ENCODE measurements at regions not wholly inside any gene's neighbourhood (a gene's known extent, or its start where the extent isn't known, plus 50 kb on each side); places are given as distances from the start of the nearest gene placed in this dataset.

DNA sequence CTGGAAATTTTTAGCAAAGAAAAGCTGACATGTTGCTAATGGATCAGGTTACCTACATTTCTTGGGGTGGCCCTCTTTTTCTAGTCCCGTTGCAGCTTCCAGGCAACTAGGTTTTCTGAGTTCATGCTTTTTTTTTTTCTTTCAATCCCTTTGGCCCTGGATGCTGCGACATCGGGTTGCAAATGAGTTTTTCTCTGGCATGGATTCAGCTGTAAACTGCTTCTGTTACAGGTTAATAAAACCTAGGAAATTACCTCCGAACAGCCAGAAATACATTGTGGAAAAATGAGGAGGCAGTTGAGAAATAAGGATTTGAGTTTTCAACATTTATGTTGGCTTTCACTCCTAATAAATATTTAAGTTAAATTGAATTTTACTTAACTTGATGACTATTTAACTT is 149.8 kb upstream of the MAF start:
- no peak overlapping the region for H3K27ac ChIP-seq (ENCODE audit: low read depth in 2 of 2, low read length in 2 of 2)
- no peaks in the 10 kb centered on the region for H3K27me3 ChIP-seq (ENCODE audit: control insufficient read depth in 2 of 2, insufficient read depth in 2 of 2, low read length in 2 of 2)
- no peaks in the 10 kb centered on the region for H3K4me1 ChIP-seq (ENCODE audit: control insufficient read depth in 2 of 2, insufficient read depth in 2 of 2, low read length in 2 of 2)
- no peaks in the 10 kb centered on the region for H3K9me3 ChIP-seq (ENCODE audit: control insufficient read depth in 2 of 2, low read length in 2 of 2)
- no peaks in the 10 kb centered on the region for H3K36me3 ChIP-seq (ENCODE audit: control insufficient read depth in 2 of 2, insufficient read depth in 2 of 2, low read length in 2 of 2)
- H3K9ac ChIP-seq (ENCODE audit: low read depth in 1 of 2, low read length in 2 of 2): no peak overlapping the region
- H3K4me3 ChIP-seq (ENCODE audit: low read length in 2 of 2): no peak overlapping the region

DNA sequence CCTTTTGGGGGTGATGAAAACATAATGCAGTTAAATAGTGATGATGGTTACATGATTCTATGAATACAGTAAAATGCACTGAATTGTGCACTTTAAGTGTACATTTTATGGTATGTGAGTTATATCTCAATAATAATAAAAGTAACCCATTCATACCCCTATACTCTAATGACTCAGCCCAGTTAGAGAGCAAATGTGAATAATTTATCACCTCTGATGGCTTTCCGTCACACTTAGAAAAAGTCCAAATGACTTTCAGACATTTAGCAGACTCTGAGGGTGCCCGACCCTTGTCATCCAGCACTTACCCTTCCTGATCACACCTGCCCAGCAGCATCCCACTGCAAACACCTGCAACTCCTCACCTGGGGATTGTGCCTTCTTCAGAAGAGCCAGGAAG is 148.1 kb upstream of the MAF start:
- no peaks in the 10 kb centered on the region for H3K4me1 ChIP-seq (ENCODE audit: control insufficient read depth in 2 of 2, insufficient read depth in 2 of 2, low read length in 2 of 2)
- H3K27ac ChIP-seq (ENCODE audit: low read depth in 2 of 2, low read length in 2 of 2): no peak overlapping the region
- H3K27me3 ChIP-seq (ENCODE audit: control insufficient read depth in 2 of 2, insufficient read depth in 2 of 2, low read length in 2 of 2): no peaks in the 10 kb centered on the region
- H3K36me3 ChIP-seq (ENCODE audit: control insufficient read depth in 2 of 2, insufficient read depth in 2 of 2, low read length in 2 of 2): no peaks in the 10 kb centered on the region
- no peak overlapping the region for H3K4me3 ChIP-seq (ENCODE audit: low read length in 2 of 2)
- H3K9ac ChIP-seq (ENCODE audit: low read depth in 1 of 2, low read length in 2 of 2): no peak overlapping the region
- no peaks in the 10 kb centered on the region for H3K9me3 ChIP-seq (ENCODE audit: control insufficient read depth in 2 of 2, low read length in 2 of 2)

DNA sequence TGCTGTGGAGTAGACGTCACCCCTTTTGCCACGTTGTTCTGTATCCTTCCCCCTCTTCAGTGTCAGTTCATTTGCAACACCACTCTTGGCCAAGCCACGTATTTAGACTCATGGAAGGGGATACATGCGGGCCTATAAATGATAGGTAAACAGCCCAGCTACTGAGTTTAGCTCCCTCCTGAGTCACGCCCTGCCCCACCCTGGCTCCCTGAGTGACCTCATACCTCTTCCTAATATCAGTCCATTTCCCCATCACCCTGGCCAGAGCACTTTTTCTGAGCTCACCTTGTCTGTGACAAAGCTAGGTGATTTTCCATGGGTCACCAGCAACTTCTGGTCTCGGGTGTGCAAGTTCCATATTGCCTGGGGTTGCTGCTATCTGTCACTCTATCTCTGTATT is 147.2 kb upstream of the MAF start:
- Histone ChIP-seq H3K9me3 (ENCODE audit: control insufficient read depth in 2 of 2, low read length in 2 of 2) (no peaks in the 10 kb centered on the region), H3K9ac (ENCODE audit: low read depth in 1 of 2, low read length in 2 of 2) (no peak overlapping the region), H3K27me3 (ENCODE audit: control insufficient read depth in 2 of 2, insufficient read depth in 2 of 2, low read length in 2 of 2) (no peaks in the 10 kb centered on the region), H3K27ac (ENCODE audit: low read depth in 2 of 2, low read length in 2 of 2) (no peak overlapping the region), H3K4me1 (ENCODE audit: control insufficient read depth in 2 of 2, insufficient read depth in 2 of 2, low read length in 2 of 2) (no peaks in the 10 kb centered on the region), H3K36me3 (ENCODE audit: control insufficient read depth in 2 of 2, insufficient read depth in 2 of 2, low read length in 2 of 2) (no peaks in the 10 kb centered on the region), H3K4me3 (ENCODE audit: low read length in 2 of 2) (no peak overlapping the region)

DNA sequence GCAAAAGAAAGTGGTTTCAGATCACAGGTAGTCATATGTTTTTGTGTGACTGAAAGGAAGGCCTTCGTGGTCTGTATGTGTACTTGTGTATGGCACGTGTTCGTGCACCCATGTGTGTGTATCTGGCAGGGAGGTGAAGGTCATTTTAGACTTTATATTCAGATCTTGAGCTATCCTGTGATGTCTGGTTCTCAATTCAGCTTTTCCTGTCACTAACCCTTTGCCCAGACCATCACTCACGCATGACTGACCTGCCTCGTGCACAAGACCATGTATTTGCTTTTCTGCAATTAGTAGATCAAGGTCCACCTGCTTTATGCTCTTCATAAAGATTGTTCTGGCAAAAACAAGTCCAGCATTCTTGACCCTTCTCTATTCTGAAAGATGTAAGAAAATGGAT is 139.7 kb upstream of the MAF start:
- Histone ChIP-seq H3K4me1 (ENCODE audit: control insufficient read depth in 2 of 2, insufficient read depth in 2 of 2, low read length in 2 of 2) (no peaks in the 10 kb centered on the region), H3K9me3 (ENCODE audit: control insufficient read depth in 2 of 2, low read length in 2 of 2) (no peaks in the 10 kb centered on the region), H3K27ac (ENCODE audit: low read depth in 2 of 2, low read length in 2 of 2) (no peak overlapping the region), H3K27me3 (ENCODE audit: control insufficient read depth in 2 of 2, insufficient read depth in 2 of 2, low read length in 2 of 2) (no peaks in the 10 kb centered on the region), H3K9ac (ENCODE audit: low read depth in 1 of 2, low read length in 2 of 2) (no peak overlapping the region), H3K4me3 (ENCODE audit: low read length in 2 of 2) (no peak overlapping the region), H3K36me3 (ENCODE audit: control insufficient read depth in 2 of 2, insufficient read depth in 2 of 2, low read length in 2 of 2) (no peaks in the 10 kb centered on the region)

DNA sequence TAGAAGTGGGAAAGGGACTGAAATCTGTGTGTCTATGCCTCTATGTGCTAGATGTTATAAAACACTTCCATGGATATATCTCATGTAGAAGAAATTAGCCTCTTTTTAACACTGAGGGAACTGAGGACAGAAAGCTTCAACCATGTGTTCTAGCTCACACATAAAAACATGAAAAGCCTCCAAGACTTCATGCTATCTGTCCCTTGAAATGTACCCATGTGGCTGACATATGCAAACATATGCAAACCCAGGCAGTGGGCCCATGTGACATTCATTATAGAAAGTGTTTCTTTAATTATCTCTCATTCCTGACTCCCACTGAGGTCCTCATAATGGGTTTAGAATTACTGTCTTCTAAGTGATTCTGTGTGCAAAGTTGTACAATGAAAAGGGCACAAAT is 134.7 kb upstream of the MAF start:
- H3K9me3 ChIP-seq (ENCODE audit: control insufficient read depth in 2 of 2, low read length in 2 of 2): no peaks in the 10 kb centered on the region
- no peaks in the 10 kb centered on the region for H3K4me1 ChIP-seq (ENCODE audit: control insufficient read depth in 2 of 2, insufficient read depth in 2 of 2, low read length in 2 of 2)
- no peak overlapping the region for H3K27ac ChIP-seq (ENCODE audit: low read depth in 2 of 2, low read length in 2 of 2)
- H3K9ac ChIP-seq (ENCODE audit: low read depth in 1 of 2, low read length in 2 of 2): no peak overlapping the region
- H3K27me3 ChIP-seq (ENCODE audit: control insufficient read depth in 2 of 2, insufficient read depth in 2 of 2, low read length in 2 of 2): no peaks in the 10 kb centered on the region
- no peak overlapping the region for H3K4me3 ChIP-seq (ENCODE audit: low read length in 2 of 2)
- H3K36me3 ChIP-seq (ENCODE audit: control insufficient read depth in 2 of 2, insufficient read depth in 2 of 2, low read length in 2 of 2): no peaks in the 10 kb centered on the region

DNA sequence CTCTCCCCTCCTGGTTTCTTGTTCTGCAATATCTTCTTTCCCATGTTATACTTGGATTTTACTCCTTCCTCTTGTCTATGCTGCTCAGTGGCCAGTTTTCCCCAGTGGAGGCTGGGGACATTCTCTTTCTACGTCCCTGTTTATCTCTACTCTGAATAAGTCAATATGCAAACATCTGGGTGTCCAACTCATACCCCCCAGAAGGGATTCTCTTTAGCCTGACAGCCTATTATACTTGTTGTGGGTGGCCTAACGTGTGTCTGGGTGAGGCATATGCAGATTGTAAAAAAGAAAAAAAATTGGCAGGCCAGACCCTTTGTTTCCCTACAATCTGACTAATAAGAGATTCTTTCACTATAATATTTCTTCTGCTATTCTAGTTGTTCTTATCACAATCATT is 134.2 kb upstream of the MAF start:
- Histone ChIP-seq H3K4me3 (ENCODE audit: low read length in 2 of 2) (no peak overlapping the region), H3K27me3 (ENCODE audit: control insufficient read depth in 2 of 2, insufficient read depth in 2 of 2, low read length in 2 of 2) (no peaks in the 10 kb centered on the region), H3K9ac (ENCODE audit: low read depth in 1 of 2, low read length in 2 of 2) (no peak overlapping the region), H3K36me3 (ENCODE audit: control insufficient read depth in 2 of 2, insufficient read depth in 2 of 2, low read length in 2 of 2) (no peaks in the 10 kb centered on the region), H3K4me1 (ENCODE audit: control insufficient read depth in 2 of 2, insufficient read depth in 2 of 2, low read length in 2 of 2) (no peaks in the 10 kb centered on the region), H3K27ac (ENCODE audit: low read depth in 2 of 2, low read length in 2 of 2) (no peak overlapping the region), H3K9me3 (ENCODE audit: control insufficient read depth in 2 of 2, low read length in 2 of 2) (no peaks in the 10 kb centered on the region)

DNA sequence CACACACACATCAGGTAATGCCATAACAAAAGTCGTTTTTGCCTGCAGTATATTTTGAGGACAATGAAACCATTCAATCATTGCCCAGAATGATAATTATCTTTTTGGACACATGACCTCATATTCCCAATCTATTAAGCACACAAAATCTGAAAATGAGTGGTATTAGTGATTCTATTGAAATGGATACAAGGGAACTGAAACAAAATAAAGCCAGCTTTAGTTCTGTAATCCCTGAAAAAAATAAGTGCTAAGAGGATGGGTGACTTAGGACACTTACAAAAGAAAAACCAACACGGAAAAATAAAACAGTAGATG is 128.3 kb upstream of the MAF start:
- Histone ChIP-seq H3K9ac (ENCODE audit: low read depth in 1 of 2, low read length in 2 of 2) (no peak overlapping the region), H3K4me3 (ENCODE audit: low read length in 2 of 2) (no peak overlapping the region), H3K27me3 (ENCODE audit: control insufficient read depth in 2 of 2, insufficient read depth in 2 of 2, low read length in 2 of 2) (no peaks in the 10 kb centered on the region), H3K36me3 (ENCODE audit: control insufficient read depth in 2 of 2, insufficient read depth in 2 of 2, low read length in 2 of 2) (no peaks in the 10 kb centered on the region), H3K9me3 (ENCODE audit: control insufficient read depth in 2 of 2, low read length in 2 of 2) (no peaks in the 10 kb centered on the region), H3K4me1 (ENCODE audit: control insufficient read depth in 2 of 2, insufficient read depth in 2 of 2, low read length in 2 of 2) (peaks cover 0 to under 1% of the 10 kb centered on the region in 2 donors), H3K27ac (ENCODE audit: low read depth in 2 of 2, low read length in 2 of 2) (no peak overlapping the region)

DNA sequence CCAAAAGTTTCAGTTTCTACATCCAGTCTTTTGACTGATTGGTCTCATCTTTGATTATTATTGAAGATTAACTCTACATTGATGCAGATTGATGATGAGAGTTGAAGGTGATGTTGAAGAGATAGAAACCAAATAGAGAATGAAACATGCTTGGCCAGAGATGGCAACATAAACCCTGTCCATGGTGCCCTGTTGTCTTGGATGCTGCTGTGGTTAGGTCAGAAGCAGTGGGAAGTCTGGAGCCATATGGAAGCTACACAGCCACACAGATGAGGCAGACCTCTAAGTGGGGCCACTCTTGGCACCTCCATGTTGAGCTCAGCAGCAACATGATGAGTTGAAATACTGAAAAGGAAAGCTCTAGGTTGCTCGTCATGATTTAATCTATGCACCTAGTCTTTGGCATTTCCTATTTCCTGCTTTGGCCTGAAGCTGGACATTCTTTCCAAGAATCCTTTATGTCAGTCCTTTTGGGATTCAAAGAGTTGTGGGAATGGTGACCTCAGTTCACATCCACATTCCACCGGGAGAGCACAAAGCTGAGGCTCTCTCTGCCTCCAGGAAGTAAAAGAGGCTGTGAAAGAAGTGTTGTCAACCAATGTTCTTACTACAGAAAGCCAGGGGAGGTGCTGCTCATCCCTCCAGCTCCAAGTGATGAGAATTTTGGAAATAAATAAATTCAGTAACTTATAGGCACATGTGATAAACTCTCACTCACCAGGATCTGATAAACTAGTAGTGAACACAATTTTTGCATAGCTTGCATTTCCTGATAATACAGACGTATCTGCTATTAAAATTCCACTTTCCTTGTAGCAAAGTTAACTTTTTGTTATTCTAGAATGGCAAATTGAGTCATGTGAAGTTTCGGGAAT is 127.7 kb upstream of the MAF start:
- H3K9me3 ChIP-seq (ENCODE audit: control insufficient read depth in 2 of 2, low read length in 2 of 2): no peaks in the 10 kb centered on the region
- H3K27ac ChIP-seq (ENCODE audit: low read depth in 2 of 2, low read length in 2 of 2): no peak overlapping the region
- H3K4me1 ChIP-seq (ENCODE audit: control insufficient read depth in 2 of 2, insufficient read depth in 2 of 2, low read length in 2 of 2): peaks cover 4 to 5% of the 10 kb centered on the region in 2 donors
- H3K36me3 ChIP-seq (ENCODE audit: control insufficient read depth in 2 of 2, insufficient read depth in 2 of 2, low read length in 2 of 2): no peaks in the 10 kb centered on the region
- no peak overlapping the region for H3K9ac ChIP-seq (ENCODE audit: low read depth in 1 of 2, low read length in 2 of 2)
- H3K27me3 ChIP-seq (ENCODE audit: control insufficient read depth in 2 of 2, insufficient read depth in 2 of 2, low read length in 2 of 2): no peaks in the 10 kb centered on the region
- H3K4me3 ChIP-seq (ENCODE audit: low read length in 2 of 2): no peak overlapping the region

DNA sequence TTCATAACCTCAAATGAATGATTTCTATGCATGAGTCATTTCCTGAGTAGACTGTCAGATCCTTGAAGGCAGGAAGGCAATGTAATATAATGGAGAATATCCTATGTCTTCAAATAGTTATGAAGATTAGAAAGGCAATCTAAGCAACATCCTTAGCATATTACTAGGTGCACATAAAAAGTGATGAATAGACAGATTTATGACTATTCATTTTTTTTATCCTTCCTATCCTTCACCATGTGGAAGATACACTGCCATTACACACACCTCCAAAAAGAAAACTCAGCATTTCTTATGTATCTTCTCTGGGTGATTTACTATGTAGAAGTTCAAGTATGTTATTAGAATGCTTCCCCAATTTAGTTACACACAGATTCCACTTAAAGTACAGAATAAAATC is 126.4 kb upstream of the MAF start:
- no peak overlapping the region for H3K9ac ChIP-seq (ENCODE audit: low read depth in 1 of 2, low read length in 2 of 2)
- no peak overlapping the region for H3K4me3 ChIP-seq (ENCODE audit: low read length in 2 of 2)
- no peak overlapping the region for H3K27ac ChIP-seq (ENCODE audit: low read depth in 2 of 2, low read length in 2 of 2)
- no peaks in the 10 kb centered on the region for H3K9me3 ChIP-seq (ENCODE audit: control insufficient read depth in 2 of 2, low read length in 2 of 2)
- no peaks in the 10 kb centered on the region for H3K27me3 ChIP-seq (ENCODE audit: control insufficient read depth in 2 of 2, insufficient read depth in 2 of 2, low read length in 2 of 2)
- no peaks in the 10 kb centered on the region for H3K36me3 ChIP-seq (ENCODE audit: control insufficient read depth in 2 of 2, insufficient read depth in 2 of 2, low read length in 2 of 2)
- H3K4me1 ChIP-seq (ENCODE audit: control insufficient read depth in 2 of 2, insufficient read depth in 2 of 2, low read length in 2 of 2): peaks cover 6% of the 10 kb centered on the region in 2 donors

DNA sequence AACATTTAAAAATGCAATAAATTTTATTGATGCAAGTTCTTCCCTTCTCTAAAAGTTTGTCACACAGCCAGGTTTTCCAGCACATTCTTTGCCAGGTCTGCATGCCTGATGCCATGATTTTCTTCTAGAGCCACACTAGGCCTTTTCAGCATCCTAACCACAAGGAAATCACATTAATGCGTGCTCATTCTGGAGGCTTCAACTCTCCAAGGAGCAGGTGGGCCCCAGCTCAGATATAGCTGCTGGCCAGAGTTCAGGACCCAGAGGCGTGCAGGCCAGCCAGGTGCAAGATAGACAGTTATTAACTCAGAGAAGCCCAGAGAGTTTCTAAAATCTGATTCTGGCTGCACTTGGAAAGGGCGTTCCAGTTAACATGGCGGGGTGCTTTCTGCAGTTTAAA is 124.5 kb upstream of the MAF start:
- no peak overlapping the region for H3K4me3 ChIP-seq (ENCODE audit: low read length in 2 of 2)
- H3K27me3 ChIP-seq (ENCODE audit: control insufficient read depth in 2 of 2, insufficient read depth in 2 of 2, low read length in 2 of 2): no peaks in the 10 kb centered on the region
- H3K9me3 ChIP-seq (ENCODE audit: control insufficient read depth in 2 of 2, low read length in 2 of 2): no peaks in the 10 kb centered on the region
- no peak overlapping the region for H3K27ac ChIP-seq (ENCODE audit: low read depth in 2 of 2, low read length in 2 of 2)
- H3K36me3 ChIP-seq (ENCODE audit: control insufficient read depth in 2 of 2, insufficient read depth in 2 of 2, low read length in 2 of 2): no peaks in the 10 kb centered on the region
- H3K4me1 ChIP-seq (ENCODE audit: control insufficient read depth in 2 of 2, insufficient read depth in 2 of 2, low read length in 2 of 2): peaks cover 6 to 19% of the 10 kb centered on the region in 2 donors
- no peak overlapping the region for H3K9ac ChIP-seq (ENCODE audit: low read depth in 1 of 2, low read length in 2 of 2)

Data from mucosa of rectum (tissue), 2 donors.